Mucosa of descending colon (tissue), 3 donors: ENCODE measurements at regions not wholly inside any gene's neighbourhood (a gene's known extent, or its start where the extent isn't known, plus 50 kb on each side); places are given as distances from the start of the nearest gene placed in this dataset.

ENCODE experiments used
- ATAC-seq: fragments of 200-7000 bp; cut with Tn5 transposase; one replicate; pipeline ENCODE4 v1.9.1; 2020; ENCODE audit warnings: mild to moderate bottlenecking, moderate library complexity
- DNase-seq, 3 donors: peaks; one replicate each; pipeline ENCODE4 v3.0.0-alpha.2; 2020
- H3K36me3 ChIP-seq: fragments of 200-600 bp; one replicate; pipeline ENCODE4 v1.8.0; 2021; ENCODE audit warnings: low read depth, mild to moderate bottlenecking
- H3K4me1 ChIP-seq: fragments of 200-600 bp; one replicate; pipeline ENCODE4 v1.8.0; 2021; ENCODE audit warnings: low read depth, mild to moderate bottlenecking
- H3K4me3 ChIP-seq: fragments of 200-600 bp; one replicate; pipeline ENCODE4 v1.8.0; 2021; ENCODE audit warnings: mild to moderate bottlenecking
- H3K9me3 ChIP-seq: fragments of 200-600 bp; one replicate; pipeline ENCODE4 v1.8.0; 2021; ENCODE audit warnings: mild to moderate bottlenecking
- CTCF ChIP-seq: fragments of 200-600 bp; IDR thresholded peaks from one replicate; pipeline ENCODE4 v1.8.0; 2022; ENCODE audit warnings: antibody characterized with exemption, mild to moderate bottlenecking
- intact Hi-C, 2 donors: fragments of 100-400 bp; cut with DNase I in 1 of 2; cut with micrococcal nuclease in 1 of 2; formaldehyde crosslinking; loops; one replicate each; pipeline versions ENCODE4 v1.11.0 to v1.11.1; 2022; cut with DNase I, micrococcal nuclease
- donor health status: DM: no; HTN: no; CAD: no; lungs with moderate emphysema.
- donor health status: DM: no; HTN: no; CAD: no.
- donor health status: DM: no; HTN: yes; CAD: no.

- Histone ChIP-seq H3K4me1 (no peaks in the 10 kb centered on the region), H3K9me3 (no peaks in the 10 kb centered on the region), H3K4me3 (no peak overlapping the region), H3K36me3 (no peaks in the 10 kb centered on the region)
- ATAC-seq, result peak; percentile 37
- no peak for TF ChIP-seq CTCF
- intact Hi-C loops, result loop anchor here in 1 of 2 donors (10.0 kb wide), 1 partner anchor 370 kb away; no protein-coding TSS in a partner anchor
- DNase-seq, result no peak
Measured at GRCh38 chrX:39144956-39145355, 343.7 kb downstream of the MID1IP1 start.

DNA sequence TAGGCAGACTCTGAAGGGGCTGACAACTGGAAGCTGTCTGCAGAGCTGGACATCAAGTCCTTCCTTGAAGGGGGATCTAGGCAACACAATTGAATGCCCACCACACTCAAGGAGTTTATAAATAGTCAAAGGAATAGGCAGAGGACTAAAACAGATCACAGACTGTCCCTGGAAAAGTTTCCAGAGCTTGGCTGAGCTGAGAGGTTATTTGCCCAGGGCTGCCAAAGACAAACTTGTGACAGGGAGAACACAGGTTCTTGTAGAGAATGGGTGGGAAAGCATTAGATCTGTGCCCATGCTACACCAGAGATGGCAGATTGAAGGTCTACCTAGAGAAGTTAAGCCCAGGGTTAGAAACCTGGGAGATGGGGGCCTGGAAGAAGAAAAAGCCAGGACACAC lies 344.6 kb downstream of the MID1IP1 start:
- no peak overlapping the region for H3K4me3 ChIP-seq
- H3K4me1 ChIP-seq, result no peaks in the 10 kb centered on the region
- no peak for DNase-seq
- H3K9me3 ChIP-seq, result no peaks in the 10 kb centered on the region
- TF ChIP-seq CTCF, result no peak
- no peak for ATAC-seq
- H3K36me3 ChIP-seq, result no peaks in the 10 kb centered on the region
- intact Hi-C loops, result loop anchor here in 1 of 2 donors (10.0 kb wide), 1 partner anchor 371 kb away; no protein-coding TSS in a partner anchor

DNA sequence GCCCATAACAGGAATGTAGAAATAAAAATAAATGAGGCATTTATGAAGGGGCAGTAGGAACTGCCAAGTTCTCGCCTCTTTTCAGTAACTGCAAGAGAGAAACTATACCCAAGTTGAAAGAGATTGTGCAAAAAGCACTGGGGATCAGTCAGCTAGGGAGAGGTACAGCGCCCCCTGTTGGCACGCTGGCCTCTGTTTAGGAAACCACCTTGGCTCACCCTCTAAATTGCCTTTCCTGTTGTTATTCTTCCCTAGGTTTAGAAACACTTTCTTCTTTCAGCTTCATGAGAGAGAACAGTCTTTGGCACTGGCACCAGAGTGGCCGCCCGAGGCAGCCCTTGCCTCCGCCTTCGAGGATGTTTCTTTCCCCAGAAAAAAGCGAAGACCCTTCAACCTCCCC lies 348.5 kb downstream of the MID1IP1 start:
- peak; percentile 47 for TF ChIP-seq CTCF
- Histone ChIP-seq H3K4me1 (no peaks in the 10 kb centered on the region), H3K4me3 (no peak overlapping the region), H3K9me3 (no peaks in the 10 kb centered on the region), H3K36me3 (no peaks in the 10 kb centered on the region)
- ATAC-seq (peak; percentile 86), DNase-seq (peak; percentile 60 to 89 (median 79))
- intact Hi-C loops, result loop anchor here in 1 of 2 donors (10.0 kb wide), 1 partner anchor 375 kb away; no protein-coding TSS in a partner anchor

GRCh38 chrX:39150220-39150619 lies 349.0 kb downstream of the MID1IP1 start:
- H3K4me3 ChIP-seq, result no peak overlapping the region
- intact Hi-C loops, result no loop called here
- TF ChIP-seq CTCF, result no peak
- ATAC-seq (no peak), DNase-seq (no peak)
- no peaks in the 10 kb centered on the region for H3K36me3 ChIP-seq
- H3K9me3 ChIP-seq, result no peaks in the 10 kb centered on the region
- H3K4me1 ChIP-seq, result no peaks in the 10 kb centered on the region

DNA sequence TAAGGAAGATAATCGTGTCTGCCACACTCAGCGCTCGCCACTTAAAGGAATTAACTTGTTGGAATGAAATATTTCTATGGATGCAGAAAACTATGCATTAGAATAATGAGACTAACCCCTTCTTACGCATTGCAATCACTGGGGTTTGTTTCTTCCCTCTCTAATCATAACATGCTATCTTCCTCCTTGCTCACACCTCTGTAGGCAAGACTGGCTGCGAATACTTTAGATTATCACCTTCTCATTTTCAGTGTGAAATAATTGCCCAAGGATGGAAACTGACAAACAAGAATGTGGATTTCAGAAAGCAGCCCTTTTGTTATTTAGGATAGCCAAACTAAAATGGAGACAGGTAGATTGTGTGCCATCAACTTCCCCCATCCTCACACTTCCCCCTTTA lies 349.4 kb downstream of the MID1IP1 start:
- Histone ChIP-seq H3K4me1 (no peaks in the 10 kb centered on the region), H3K4me3 (no peak overlapping the region), H3K9me3 (no peaks in the 10 kb centered on the region), H3K36me3 (no peaks in the 10 kb centered on the region)
- DNase-seq (no peak), ATAC-seq (no peak)
- TF ChIP-seq CTCF, result no peak
- intact Hi-C loops, result no loop called here

- DNase-seq (peak in 2 of 3 donors; percentile 60), ATAC-seq (peak; percentile 76)
- intact Hi-C loops, result no loop called here
- no peaks in the 10 kb centered on the region for H3K4me1 ChIP-seq
- TF ChIP-seq CTCF, result peak; percentile 30
- no peaks in the 10 kb centered on the region for H3K36me3 ChIP-seq
- no peaks in the 10 kb centered on the region for H3K9me3 ChIP-seq
- no peak overlapping the region for H3K4me3 ChIP-seq
Measured at GRCh38 chrX:39152106-39152649, 350.9 kb downstream of the MID1IP1 start.
